GM11168 (cell line): ENCODE measurements at regions not wholly inside any gene's neighbourhood (a gene's known extent, or its start where the extent isn't known, plus 50 kb on each side); places are given as distances from the start of the nearest gene placed in this dataset.

Source experiments
- in situ Hi-C: fragments of 300-500 bp; cut with MboI; formaldehyde crosslinking; loops from one replicate; pipeline ENCODE4 v1.12.0; 2022; ENCODE audit warnings: low sequenced_read_pairs; ENCODE audit not compliant: unreplicated experiment

GRCh38 chr9:109591691-109592090 is 93.6 kb upstream of the PTPN3 start:
- in situ Hi-C loops, result no loop called here

- in situ Hi-C loops, result no loop called here
Observed at GRCh38 chr9:109593612-109594011, 95.5 kb upstream of the PTPN3 start.

GRCh38 chr9:109597496-109597895 is 99.4 kb upstream of the PTPN3 start:
- in situ Hi-C loops, result no loop called here

- in situ Hi-C loops, result no loop called here
Observed at GRCh38 chr9:109599131-109599530, 101.0 kb upstream of the PTPN3 start.

GRCh38 chr9:109599711-109600110 is 101.6 kb upstream of the PTPN3 start:
- in situ Hi-C loops, result no loop called here

- in situ Hi-C loops, result no loop called here
Observed at GRCh38 chr9:109600142-109600541, 102.0 kb upstream of the PTPN3 start.

- in situ Hi-C loops, result no loop called here
Observed at GRCh38 chr9:109601181-109601580, 103.1 kb upstream of the PTPN3 start.

- in situ Hi-C loops, result no loop called here
Observed at GRCh38 chr9:109602987-109603386, 104.9 kb upstream of the PTPN3 start.

- in situ Hi-C loops, result no loop called here
Observed at GRCh38 chr9:109604131-109604530, 106.0 kb upstream of the PTPN3 start.

- in situ Hi-C loops, result no loop called here
Observed at GRCh38 chr9:109604781-109605180, 106.7 kb upstream of the PTPN3 start.

- in situ Hi-C loops, result no loop called here
Observed at GRCh38 chr9:109609060-109609459, 111.0 kb upstream of the PTPN3 start.

- in situ Hi-C loops, result no loop called here
Observed at GRCh38 chr9:109616571-109617120, 118.5 kb upstream of the PTPN3 start.

- in situ Hi-C loops, result no loop called here
Observed at GRCh38 chr9:109619310-109619709, 121.2 kb upstream of the PTPN3 start.

GRCh38 chr9:109624143-109624542 is 126.0 kb upstream of the PTPN3 start:
- in situ Hi-C loops, result no loop called here

- in situ Hi-C loops, result no loop called here
Observed at GRCh38 chr9:109624896-109625295, 126.8 kb upstream of the PTPN3 start.

GRCh38 chr9:109627042-109627441 is 128.9 kb upstream of the PTPN3 start:
- in situ Hi-C loops, result no loop called here

GRCh38 chr9:109629615-109630014 is 131.5 kb upstream of the PTPN3 start:
- in situ Hi-C loops, result no loop called here

- in situ Hi-C loops, result no loop called here
Observed at GRCh38 chr9:109632817-109633216, 134.7 kb upstream of the PTPN3 start.

GRCh38 chr9:109639674-109640579 is 140.1 kb upstream of the PALM2AKAP2 start:
- in situ Hi-C loops, result no loop called here

- in situ Hi-C loops, result no loop called here
Observed at GRCh38 chr9:109640580-109641371, 139.2 kb upstream of the PALM2AKAP2 start.

- in situ Hi-C loops, result no loop called here
Observed at GRCh38 chr9:109641372-109641659, 138.7 kb upstream of the PALM2AKAP2 start.
